Memory B cell (primary cell): ENCODE measurements at regions not wholly inside any gene's neighbourhood (a gene's known extent, or its start where the extent isn't known, plus 50 kb on each side); places are given as distances from the start of the nearest gene placed in this dataset.

Experiments used
- ATAC-seq: fragments of 150-1000 bp; cut with Tn5 transposase; 2 replicates; pipeline ENCODE4 v1.10.0; 2021; ENCODE audit warnings: low read depth, mild to moderate bottlenecking, moderate library complexity
- DNase-seq, 2 donors: peaks; one replicate each; pipeline ENCODE4 v3.0.0; 2022; ENCODE audit warnings: low spot score in 2 of 2
- H3K27ac Mint-ChIP-seq: one replicate; pipeline ENCODE4 v1.8.0; 2022; ENCODE audit warnings: mild to moderate bottlenecking, moderate library complexity, mixed read lengths
- H3K27me3 Mint-ChIP-seq: one replicate; pipeline ENCODE4 v1.8.0; 2022; ENCODE audit warnings: mixed read lengths
- H3K36me3 Mint-ChIP-seq: one replicate; pipeline ENCODE4 v1.8.0; 2022; ENCODE audit warnings: mild to moderate bottlenecking, mixed read lengths
- H3K4me1 Mint-ChIP-seq: one replicate; pipeline ENCODE4 v1.8.0; 2022; ENCODE audit warnings: mixed read lengths
- H3K4me3 Mint-ChIP-seq: one replicate; pipeline ENCODE4 v1.8.0; 2022; ENCODE audit warnings: mild to moderate bottlenecking, moderate library complexity, mixed read lengths
- H3K9me3 Mint-ChIP-seq: one replicate; pipeline ENCODE4 v1.8.0; 2022; ENCODE audit warnings: mixed read lengths

DNA sequence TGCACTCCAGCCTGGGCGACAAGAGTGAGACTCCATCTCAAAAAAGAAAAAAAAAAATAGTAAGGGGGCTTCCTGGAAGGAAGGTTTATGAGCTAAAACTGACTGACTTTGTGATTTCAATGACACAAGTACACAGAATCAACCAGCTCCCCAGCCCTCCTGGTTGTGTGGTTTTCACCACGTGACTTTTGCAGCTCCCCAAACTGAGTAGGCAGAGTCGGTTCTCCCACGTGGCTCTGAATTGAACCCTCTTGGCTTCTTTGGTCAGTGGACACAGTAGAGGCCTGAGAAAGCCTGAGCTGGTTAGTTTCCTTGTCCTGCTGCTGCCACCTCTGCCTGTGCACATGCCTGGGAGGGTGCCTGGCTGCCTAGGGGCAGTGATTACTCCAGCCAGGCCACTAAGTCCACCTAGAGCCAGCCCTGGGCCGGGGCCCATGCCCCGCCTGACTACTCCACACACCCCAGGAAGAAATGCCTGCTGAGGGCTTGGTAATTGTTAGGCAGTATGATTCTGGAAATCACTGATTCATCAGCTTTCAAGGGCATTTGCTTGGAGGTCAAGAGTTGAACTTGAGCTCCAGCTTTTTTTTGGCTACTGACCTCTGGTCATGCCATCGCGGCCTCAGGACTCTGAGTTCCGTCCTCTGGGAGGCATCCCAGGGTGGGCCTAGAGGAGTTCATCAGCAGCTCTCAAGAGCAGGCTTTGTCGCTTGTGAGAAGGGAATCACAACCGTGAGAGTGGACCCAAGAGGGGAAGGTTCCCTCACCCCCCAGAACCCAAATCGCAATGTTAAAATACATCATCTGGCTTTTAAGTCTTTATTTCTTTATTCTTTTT lies 431.9 kb upstream of the HS6ST1 start:
- Mint-ChIP-seq H3K27ac (no peak overlapping the region), H3K27me3 (no peaks in the 10 kb centered on the region), H3K9me3 (no peaks in the 10 kb centered on the region), H3K4me1 (peaks cover 26% of the 10 kb centered on the region), H3K36me3 (no peaks in the 10 kb centered on the region), H3K4me3 (no peak overlapping the region)
- ATAC-seq, result no peak
- no peak for DNase-seq

DNA sequence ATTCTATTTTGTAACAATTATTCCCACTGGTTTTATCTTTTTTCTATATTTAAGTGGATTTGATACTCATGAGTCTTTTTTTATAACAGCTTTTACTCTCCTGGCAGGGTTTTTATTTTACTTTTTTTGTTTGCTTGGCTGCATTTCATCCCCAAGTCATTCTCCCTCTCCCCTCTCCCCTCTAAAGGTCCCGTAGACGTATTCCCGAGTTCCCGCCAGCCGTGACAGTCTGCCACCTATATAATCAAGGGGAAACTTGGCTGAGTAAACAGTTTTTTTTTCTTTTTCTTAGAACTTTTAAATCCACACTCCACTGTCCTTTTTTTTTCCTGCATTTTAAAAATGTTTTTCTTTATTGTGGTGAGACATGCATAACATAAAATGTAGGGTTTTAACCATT lies 433.1 kb upstream of the HS6ST1 start:
- Mint-ChIP-seq H3K27me3 (peaks cover 1% of the 10 kb centered on the region), H3K36me3 (no peaks in the 10 kb centered on the region), H3K4me3 (no peak overlapping the region), H3K4me1 (peaks cover 34% of the 10 kb centered on the region), H3K27ac (peak overlapping the region; percentile 11), H3K9me3 (no peaks in the 10 kb centered on the region)
- no peak for ATAC-seq
- DNase-seq, result no peak

DNA sequence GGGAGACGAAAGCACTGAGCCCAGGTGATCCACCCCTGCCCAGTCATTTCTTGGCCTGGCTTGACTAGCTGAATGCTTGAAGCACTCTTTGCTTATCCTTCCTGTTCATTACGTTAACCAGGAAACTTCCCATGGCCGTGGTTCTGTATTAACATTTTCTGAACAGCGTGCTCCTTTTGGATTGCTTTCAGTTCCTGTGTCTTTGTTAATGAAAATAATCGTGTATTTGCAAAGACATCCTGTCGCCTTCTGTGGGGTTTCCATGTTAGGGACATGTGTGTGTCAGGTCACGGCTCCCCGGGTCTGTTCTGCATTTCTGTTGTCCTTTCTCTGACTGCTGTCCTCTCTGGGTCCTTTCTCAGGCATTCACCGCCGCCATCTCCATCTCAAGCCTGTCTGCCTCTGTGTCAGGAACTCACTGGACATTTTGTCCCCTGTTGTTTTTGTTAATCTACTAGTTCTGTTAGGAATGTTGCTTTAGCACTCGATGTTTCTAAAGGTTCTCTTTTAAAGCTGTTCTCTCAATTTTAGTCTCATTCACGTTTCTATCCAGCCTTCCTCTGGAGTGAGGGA lies 434.1 kb upstream of the HS6ST1 start:
- H3K36me3 Mint-ChIP-seq, result no peaks in the 10 kb centered on the region
- no peak for DNase-seq
- H3K27me3 Mint-ChIP-seq, result peaks cover 1% of the 10 kb centered on the region
- H3K27ac Mint-ChIP-seq, result peak overlapping the region; percentile 51
- H3K9me3 Mint-ChIP-seq, result no peaks in the 10 kb centered on the region
- peaks cover 42% of the 10 kb centered on the region for H3K4me1 Mint-ChIP-seq
- no peak overlapping the region for H3K4me3 Mint-ChIP-seq
- no peak for ATAC-seq

DNA sequence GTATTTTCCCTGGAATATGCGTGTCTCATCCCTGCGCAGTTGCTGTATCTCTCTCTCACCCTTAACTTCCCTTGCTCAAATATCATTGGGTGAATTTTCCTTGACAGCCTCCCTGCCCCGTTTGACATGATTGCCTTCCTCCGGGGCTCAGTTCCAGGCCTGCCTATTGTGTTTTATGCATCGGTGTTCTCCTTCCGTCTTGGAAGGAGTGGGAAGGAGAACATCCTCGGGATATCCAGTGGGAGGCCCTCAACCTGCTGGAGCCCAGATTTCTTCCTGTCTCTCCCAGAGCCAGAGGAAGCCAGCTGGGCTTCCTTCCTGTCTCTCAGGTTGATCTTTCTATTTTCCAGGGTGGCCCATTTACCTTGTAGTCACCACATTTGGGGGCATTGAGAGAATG lies 434.7 kb upstream of the HS6ST1 start:
- H3K27ac Mint-ChIP-seq, result peak overlapping the region; percentile 51
- no peak overlapping the region for H3K4me3 Mint-ChIP-seq
- no peaks in the 10 kb centered on the region for H3K36me3 Mint-ChIP-seq
- H3K4me1 Mint-ChIP-seq, result peaks cover 45% of the 10 kb centered on the region
- ATAC-seq (no peak), DNase-seq (no peak)
- peaks cover 1% of the 10 kb centered on the region for H3K27me3 Mint-ChIP-seq
- H3K9me3 Mint-ChIP-seq, result no peaks in the 10 kb centered on the region

DNA sequence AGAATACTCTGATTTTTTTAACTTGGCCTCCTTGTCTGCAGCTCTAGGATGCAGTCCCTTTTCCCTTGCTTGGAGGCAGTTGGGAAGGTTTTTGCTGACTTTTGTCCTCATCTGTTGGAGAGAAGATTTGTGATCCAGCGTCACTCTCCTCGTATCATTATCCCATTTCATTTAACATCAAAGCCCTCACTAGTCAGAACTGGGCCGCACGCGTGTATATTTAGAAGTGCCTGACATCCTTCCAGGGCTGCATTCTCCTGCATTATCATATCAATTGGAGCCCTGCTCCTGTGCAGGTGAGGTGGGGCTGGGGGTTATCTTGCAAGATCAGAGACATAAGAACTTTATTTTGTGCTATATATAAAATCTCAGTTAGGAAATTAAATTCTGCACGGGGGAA lies 435.1 kb upstream of the HS6ST1 start:
- Mint-ChIP-seq H3K36me3 (no peaks in the 10 kb centered on the region), H3K4me3 (peak overlapping the region; percentile 53), H3K9me3 (no peaks in the 10 kb centered on the region), H3K27ac (peak overlapping the region; percentile 19), H3K4me1 (peaks cover 46% of the 10 kb centered on the region), H3K27me3 (peaks cover 1% of the 10 kb centered on the region)
- DNase-seq (no peak), ATAC-seq (no peak)

DNA sequence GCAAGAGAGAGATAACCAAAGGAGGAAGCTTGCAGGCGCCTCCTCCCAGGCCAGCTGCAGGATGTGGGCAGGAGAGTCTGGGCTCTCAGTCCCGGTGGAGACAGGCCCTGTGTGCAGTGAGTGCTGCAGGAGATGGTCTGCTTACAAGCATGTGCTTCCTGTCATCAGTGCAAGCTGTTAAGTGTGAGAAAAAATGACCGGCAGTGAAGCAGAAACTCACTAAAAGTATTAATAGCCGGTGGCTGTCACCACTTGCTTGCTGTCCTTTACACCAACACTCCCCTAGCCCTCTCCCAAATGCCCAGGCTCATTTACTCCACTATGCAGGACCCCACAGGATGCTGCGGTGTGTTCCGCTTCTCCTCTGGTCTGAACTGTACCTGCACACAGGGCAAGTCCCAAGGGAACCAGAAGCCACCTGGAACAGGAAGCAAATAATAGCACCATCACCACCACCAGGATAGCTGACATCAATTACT lies 435.6 kb upstream of the HS6ST1 start:
- DNase-seq, result peak in 1 of 2 donors; percentile 32
- Mint-ChIP-seq H3K27ac (peak overlapping the region; percentile 19), H3K36me3 (no peaks in the 10 kb centered on the region), H3K9me3 (no peaks in the 10 kb centered on the region), H3K4me1 (peaks cover 46% of the 10 kb centered on the region), H3K4me3 (peak overlapping the region; percentile 53), H3K27me3 (peaks cover 1% of the 10 kb centered on the region)
- peak; percentile 84 for ATAC-seq

DNA sequence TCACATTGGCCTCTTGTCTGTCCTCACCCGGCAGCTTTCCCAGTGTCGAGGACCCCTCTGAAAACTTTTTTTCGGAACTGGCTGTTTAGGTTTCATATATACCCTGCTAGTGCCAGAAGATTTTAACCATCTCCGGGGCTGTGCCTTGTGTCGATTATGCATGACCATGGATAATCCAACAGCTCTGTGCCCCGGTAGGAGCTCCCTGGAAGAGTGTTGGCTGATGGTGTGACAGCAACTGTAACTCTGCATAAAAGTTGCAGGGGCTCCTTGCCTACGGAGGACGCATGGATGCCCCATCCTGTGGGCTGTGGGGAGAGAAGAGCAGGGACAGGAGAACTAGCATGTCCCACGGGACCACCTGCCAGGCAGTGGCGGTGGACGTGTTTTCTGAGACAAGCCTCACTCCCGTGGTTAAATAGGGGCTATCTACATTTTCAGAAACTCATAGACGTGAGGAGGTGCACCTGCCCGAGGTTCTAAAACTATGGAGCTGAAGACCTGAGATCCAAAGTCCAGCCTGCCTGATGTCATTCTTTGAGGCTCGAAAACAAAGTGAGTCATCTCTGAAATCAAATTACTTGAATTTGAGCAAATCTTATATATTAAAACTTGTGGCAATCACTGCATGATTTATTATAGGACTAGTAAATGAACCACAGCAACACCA lies 437.2 kb upstream of the HS6ST1 start:
- H3K36me3 Mint-ChIP-seq, result no peaks in the 10 kb centered on the region
- H3K9me3 Mint-ChIP-seq, result peaks cover 2% of the 10 kb centered on the region
- no peak overlapping the region for H3K27ac Mint-ChIP-seq
- ATAC-seq, result no peak
- H3K27me3 Mint-ChIP-seq, result peaks cover 7% of the 10 kb centered on the region
- no peak for DNase-seq
- peaks cover 52% of the 10 kb centered on the region for H3K4me1 Mint-ChIP-seq
- no peak overlapping the region for H3K4me3 Mint-ChIP-seq

DNA sequence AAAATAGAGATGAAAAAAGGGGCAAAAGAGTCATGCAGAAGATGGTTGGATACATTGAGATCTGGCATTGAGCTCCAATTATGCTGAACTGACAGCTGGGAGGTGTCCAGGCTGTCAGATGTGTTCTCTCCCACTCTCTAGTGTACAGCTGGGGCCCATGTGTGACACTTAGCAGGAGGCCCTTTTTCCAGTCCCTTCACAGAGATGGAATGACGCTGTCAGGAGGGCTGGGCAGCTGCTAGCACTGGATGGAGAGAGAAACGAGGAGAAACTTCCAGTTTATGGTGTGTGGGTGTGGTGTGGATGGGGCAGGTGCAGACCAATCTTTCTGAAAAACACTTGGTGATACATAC lies 437.7 kb upstream of the HS6ST1 start:
- no peak for DNase-seq
- no peak overlapping the region for H3K4me3 Mint-ChIP-seq
- H3K27ac Mint-ChIP-seq, result no peak overlapping the region
- peaks cover 2% of the 10 kb centered on the region for H3K9me3 Mint-ChIP-seq
- no peaks in the 10 kb centered on the region for H3K36me3 Mint-ChIP-seq
- H3K27me3 Mint-ChIP-seq, result peaks cover 7% of the 10 kb centered on the region
- no peak for ATAC-seq
- peaks cover 52% of the 10 kb centered on the region for H3K4me1 Mint-ChIP-seq

DNA sequence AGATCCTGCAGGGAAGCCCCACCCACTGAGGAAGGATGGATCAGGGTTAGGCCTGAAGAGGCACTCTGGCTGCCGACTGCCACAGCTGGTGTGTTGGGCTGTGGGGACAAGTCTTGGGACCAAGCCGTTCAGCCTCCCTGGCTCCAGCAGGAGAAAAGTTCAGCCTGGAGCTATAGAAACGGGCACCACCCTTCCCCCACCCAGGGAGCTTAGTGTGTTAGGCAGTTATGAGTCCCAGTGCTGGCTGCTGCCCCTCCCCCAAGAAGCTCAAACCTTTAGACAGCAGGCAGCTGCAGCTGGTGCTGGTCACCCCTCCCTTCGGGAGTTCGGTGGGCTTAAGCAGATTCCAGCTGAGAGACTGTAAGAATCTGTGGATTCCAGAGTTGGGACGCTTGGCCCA lies 447.1 kb upstream of the HS6ST1 start:
- H3K27ac Mint-ChIP-seq, result no peak overlapping the region
- ATAC-seq (no peak), DNase-seq (no peak)
- peaks cover 10% of the 10 kb centered on the region for H3K27me3 Mint-ChIP-seq
- peaks cover 10% of the 10 kb centered on the region for H3K36me3 Mint-ChIP-seq
- H3K4me1 Mint-ChIP-seq, result peaks cover 2% of the 10 kb centered on the region
- peaks cover 14% of the 10 kb centered on the region for H3K9me3 Mint-ChIP-seq
- H3K4me3 Mint-ChIP-seq, result no peak overlapping the region

DNA sequence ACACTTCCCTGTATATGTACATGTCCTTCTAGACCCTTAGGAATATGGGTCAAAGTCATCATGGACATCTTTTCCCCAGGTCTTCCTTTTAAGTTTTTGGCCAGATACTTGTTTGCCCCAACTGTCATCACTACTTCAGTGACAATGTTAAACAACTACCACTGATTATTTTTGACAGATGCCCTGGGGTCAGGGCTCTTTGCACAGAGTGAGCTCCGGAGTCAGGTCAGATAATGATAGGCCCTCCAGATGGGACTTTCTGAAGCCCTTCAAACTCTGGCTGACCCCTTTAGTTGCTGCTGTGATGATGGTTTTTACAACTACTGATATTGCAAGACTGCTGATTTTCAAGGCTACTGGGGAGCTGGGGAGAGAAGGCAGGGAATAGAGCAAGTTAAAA lies 449.4 kb upstream of the HS6ST1 start:
- peaks cover 10% of the 10 kb centered on the region for H3K36me3 Mint-ChIP-seq
- H3K27ac Mint-ChIP-seq, result no peak overlapping the region
- peaks cover 2% of the 10 kb centered on the region for H3K4me1 Mint-ChIP-seq
- H3K4me3 Mint-ChIP-seq, result no peak overlapping the region
- DNase-seq (no peak), ATAC-seq (no peak)
- peaks cover 8% of the 10 kb centered on the region for H3K9me3 Mint-ChIP-seq
- peaks cover 10% of the 10 kb centered on the region for H3K27me3 Mint-ChIP-seq

DNA sequence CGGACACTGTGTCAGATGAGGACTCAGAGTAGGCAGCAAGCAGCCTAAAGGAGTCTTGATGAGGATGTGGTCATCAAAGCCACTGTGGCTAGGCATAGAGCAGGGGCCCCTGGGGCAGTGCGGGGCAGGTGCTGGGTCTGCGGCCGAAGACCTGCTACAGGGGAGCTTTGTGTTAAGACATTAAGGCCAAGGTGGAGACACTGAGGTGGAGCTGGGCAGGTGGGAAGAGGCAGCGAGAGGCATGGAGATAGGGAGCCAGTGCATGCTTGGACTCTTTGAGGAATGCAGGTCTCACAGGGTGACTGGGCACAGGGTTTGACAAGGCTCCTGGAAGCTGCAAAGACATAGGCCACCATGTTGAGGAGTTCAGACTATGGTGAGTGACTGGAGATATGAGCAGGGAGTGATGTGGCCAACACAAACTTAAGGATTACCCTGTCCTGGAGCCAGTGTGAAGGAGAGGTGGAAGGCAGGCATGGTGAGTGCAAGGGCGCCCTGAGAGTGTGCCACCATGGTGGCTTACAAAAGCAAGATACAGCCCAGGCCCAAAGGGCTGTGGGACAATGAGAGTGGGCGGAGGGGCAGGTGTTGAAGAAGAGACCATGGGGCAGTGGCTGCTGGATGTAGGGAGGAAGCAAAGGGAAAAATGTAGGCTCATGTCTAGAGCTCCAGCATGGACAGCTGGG lies 450.9 kb upstream of the HS6ST1 start:
- no peak overlapping the region for H3K4me3 Mint-ChIP-seq
- no peak for DNase-seq
- peaks cover 2% of the 10 kb centered on the region for H3K9me3 Mint-ChIP-seq
- H3K27me3 Mint-ChIP-seq, result peaks cover 10% of the 10 kb centered on the region
- no peak for ATAC-seq
- H3K4me1 Mint-ChIP-seq, result peaks cover 2% of the 10 kb centered on the region
- peaks cover 2% of the 10 kb centered on the region for H3K36me3 Mint-ChIP-seq
- H3K27ac Mint-ChIP-seq, result no peak overlapping the region

DNA sequence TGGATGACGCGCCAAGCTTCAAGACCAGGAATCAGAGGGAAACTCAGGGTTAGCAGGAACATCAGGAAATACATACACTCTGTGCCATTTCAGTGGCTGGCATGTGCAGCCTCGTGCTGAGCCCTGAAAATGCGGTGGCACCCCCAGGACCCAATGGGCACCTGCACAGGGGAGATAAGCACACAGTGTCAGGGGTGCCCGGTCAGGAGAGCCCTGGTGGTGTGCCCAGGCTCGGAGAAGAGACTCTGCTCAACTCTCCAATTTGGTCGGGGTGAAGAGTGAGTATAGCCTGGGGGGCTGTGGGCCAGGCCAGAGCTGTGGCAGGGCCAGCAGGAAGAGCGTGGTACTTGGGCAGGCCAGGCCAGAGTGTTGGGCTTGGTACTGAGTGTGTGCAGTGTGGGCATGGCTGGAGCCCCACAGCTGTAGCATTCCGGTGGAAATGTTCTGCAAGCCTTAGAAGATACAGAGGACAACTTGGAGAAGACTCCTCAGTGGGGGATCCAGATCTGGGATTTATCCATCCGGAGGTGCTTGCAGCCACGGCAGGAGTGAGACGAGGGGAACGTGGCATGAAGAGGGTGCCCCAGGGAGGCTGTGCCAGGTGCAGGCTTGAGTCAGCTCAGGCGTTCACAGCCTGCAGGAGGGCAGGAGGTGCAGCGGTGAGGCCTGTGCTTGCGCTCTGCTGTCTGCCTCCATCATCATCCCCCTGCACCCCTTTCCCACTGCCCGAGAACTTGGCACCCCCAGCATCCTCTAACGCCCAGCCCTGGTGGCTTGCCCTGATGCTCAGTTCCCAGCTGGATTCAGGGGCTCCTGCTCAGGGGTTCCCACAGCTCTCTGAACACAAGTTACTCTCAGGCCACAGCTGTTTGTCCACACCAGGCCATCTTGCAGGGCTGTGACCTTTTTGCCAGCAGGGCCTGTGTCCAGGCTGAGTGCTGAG lies 451.7 kb upstream of the HS6ST1 start:
- peaks cover 2% of the 10 kb centered on the region for H3K4me1 Mint-ChIP-seq
- H3K36me3 Mint-ChIP-seq, result no peaks in the 10 kb centered on the region
- H3K4me3 Mint-ChIP-seq, result no peak overlapping the region
- no peak for ATAC-seq
- no peak overlapping the region for H3K27ac Mint-ChIP-seq
- DNase-seq, result no peak
- H3K9me3 Mint-ChIP-seq, result no peaks in the 10 kb centered on the region
- peaks cover 8% of the 10 kb centered on the region for H3K27me3 Mint-ChIP-seq

DNA sequence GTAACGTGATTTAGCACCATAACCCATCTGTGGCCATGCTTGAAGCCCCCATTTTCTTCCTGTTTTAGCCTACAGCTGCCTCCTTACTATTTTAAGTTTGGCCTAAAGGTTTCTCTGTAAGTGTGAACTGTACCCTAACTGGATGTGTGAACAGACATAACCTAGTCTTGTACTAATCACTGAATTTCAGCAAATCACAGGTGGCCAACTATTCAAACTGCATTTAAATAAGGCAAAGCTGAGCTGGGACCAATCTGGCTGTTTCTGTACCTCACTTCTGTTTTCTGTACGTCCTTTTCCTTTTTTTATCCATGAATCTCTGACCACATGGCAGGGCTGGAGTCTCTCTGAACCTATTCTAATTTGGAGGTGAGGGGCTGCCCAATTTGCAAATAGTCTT lies 452.7 kb upstream of the HS6ST1 start:
- H3K4me3 Mint-ChIP-seq, result no peak overlapping the region
- no peaks in the 10 kb centered on the region for H3K36me3 Mint-ChIP-seq
- ATAC-seq (no peak), DNase-seq (no peak)
- H3K4me1 Mint-ChIP-seq, result peaks cover 2% of the 10 kb centered on the region
- no peak overlapping the region for H3K27ac Mint-ChIP-seq
- H3K27me3 Mint-ChIP-seq, result peaks cover 8% of the 10 kb centered on the region
- no peaks in the 10 kb centered on the region for H3K9me3 Mint-ChIP-seq
